Mesenchymal stem cell (in vitro differentiated cells and primary cell): ENCODE measurements at regions not wholly inside any gene's neighbourhood (a gene's known extent, or its start where the extent isn't known, plus 50 kb on each side); places are given as distances from the start of the nearest gene placed in this dataset.
A peak's percentile ranks its signal among the peaks of the same experiment; 100 is the strongest.

ENCODE experiments used
- DNase-seq: peaks from one replicate; pipeline ENCODE4 v3.0.0-alpha.2; 2013
- H2AFZ ChIP-seq: one replicate; pipeline ENCODE4 v1.6.1; 2013; ENCODE audit warnings: low read depth, mild to moderate bottlenecking, control low read depth, inconsistent platforms, low read length, moderate library complexity
- H2AK5ac ChIP-seq: 2 replicates; pipeline ENCODE4 v1.6.1; 2013; ENCODE audit warnings: low read length, moderate library complexity, mild to moderate bottlenecking, inconsistent platforms; ENCODE audit not compliant: severe bottlenecking
- H2BK120ac ChIP-seq: one replicate; pipeline ENCODE4 v1.6.1; 2013; ENCODE audit warnings: low read depth, mild to moderate bottlenecking, inconsistent platforms, low read length, moderate library complexity
- H2BK12ac ChIP-seq, 2 experiments: one replicate each; pipeline ENCODE4 v1.6.1; 2013; ENCODE audit warnings: inconsistent platforms in 2 of 2, low read length in 2 of 2, mild to moderate bottlenecking in 2 of 2, moderate library complexity in 2 of 2, control low read depth in 1 of 2
- H2BK15ac ChIP-seq: one replicate; pipeline ENCODE4 v1.6.1; 2013; ENCODE audit warnings: mild to moderate bottlenecking, low read depth, inconsistent platforms; ENCODE audit not compliant: poor library complexity, severe bottlenecking
- H2BK5ac ChIP-seq: 2 replicates; pipeline ENCODE4 v1.6.1; 2013; ENCODE audit warnings: low read depth, mild to moderate bottlenecking, low read length, control low read depth, inconsistent platforms; ENCODE audit not compliant: poor library complexity, severe bottlenecking
- H3K14ac ChIP-seq, 2 experiments: one replicate each; pipeline ENCODE4 v1.6.1; 2013; ENCODE audit warnings: inconsistent platforms in 2 of 2, low read length in 2 of 2, control low read depth in 1 of 2, mild to moderate bottlenecking in 1 of 2, moderate library complexity in 1 of 2
- H3K18ac ChIP-seq, 2 experiments: one replicate each; pipeline ENCODE4 v1.6.1; 2013; ENCODE audit warnings: inconsistent platforms in 2 of 2, low read length in 2 of 2, control low read depth in 1 of 2, low read depth in 1 of 2, mild to moderate bottlenecking in 1 of 2
- H3K23ac ChIP-seq, 2 experiments: one replicate each; pipeline ENCODE4 v1.6.1; 2013; ENCODE audit warnings: inconsistent platforms in 2 of 2, low read length in 2 of 2, mild to moderate bottlenecking in 2 of 2, moderate library complexity in 2 of 2, control low read depth in 1 of 2
- H3K27ac ChIP-seq: 2 replicates; pipeline ENCODE4 v1.5.1; 2013; ENCODE audit warnings: mild to moderate bottlenecking, moderate library complexity, low read length, control low read depth, inconsistent platforms; ENCODE audit not compliant: poor library complexity, severe bottlenecking
- H3K27me3 ChIP-seq, 2 experiments: 2 replicates each; pipeline versions ENCODE4 v1.6.1 to v1.7.0; 2013; ENCODE audit warnings: low read length in 2 of 2, mild to moderate bottlenecking in 2 of 2, moderate library complexity in 2 of 2, control low read depth in 1 of 2, inconsistent platforms in 1 of 2; ENCODE audit not compliant: control insufficient read depth in 1 of 2, insufficient read depth in 1 of 2
- H3K36me3 ChIP-seq, 2 experiments: 2 replicates each; pipeline versions ENCODE4 v1.6.1 to v1.7.0; 2013; ENCODE audit warnings: low read length in 2 of 2, control low read depth in 1 of 2, inconsistent platforms in 1 of 2, low read depth in 1 of 2, mild to moderate bottlenecking in 1 of 2; ENCODE audit not compliant: insufficient read depth in 2 of 2, control insufficient read depth in 1 of 2
- H3K4ac ChIP-seq, 2 experiments: one replicate each; pipeline ENCODE4 v1.6.1; 2013; ENCODE audit warnings: inconsistent platforms in 2 of 2, low read length in 2 of 2, mild to moderate bottlenecking in 2 of 2, moderate library complexity in 2 of 2, control low read depth in 1 of 2, low read depth in 1 of 2
- H3K4me1 ChIP-seq: 2 replicates; pipeline ENCODE4 v1.6.1; 2013; ENCODE audit warnings: low read depth, low read length, control low read depth; ENCODE audit not compliant: control insufficient read depth, insufficient read depth
- H3K4me2 ChIP-seq: 2 replicates; pipeline ENCODE4 v1.6.1; 2013; ENCODE audit warnings: low read length, mild to moderate bottlenecking, inconsistent platforms; ENCODE audit not compliant: poor library complexity, severe bottlenecking
- H3K4me3 ChIP-seq, 2 experiments: 2 replicates each; pipeline versions ENCODE4 v1.5.1 to v1.7.0; 2013; ENCODE audit warnings: low read length in 2 of 2, mild to moderate bottlenecking in 2 of 2, control low read depth in 1 of 2, low read depth in 1 of 2; ENCODE audit not compliant: insufficient read depth in 1 of 2
- H3K79me1 ChIP-seq: replicated peaks from 2 replicates; pipeline ENCODE4 v1.6.1; 2013; ENCODE audit warnings: mild to moderate bottlenecking, control low read depth, low read length, inconsistent platforms; ENCODE audit not compliant: poor library complexity, severe bottlenecking
- H3K9ac ChIP-seq: 2 replicates; pipeline ENCODE4 v1.7.0; 2013; ENCODE audit warnings: mild to moderate bottlenecking, low read length, moderate library complexity
- H3K9me3 ChIP-seq: 2 replicates; pipeline ENCODE4 v1.7.0; 2013; ENCODE audit warnings: mild to moderate bottlenecking, low read length; ENCODE audit not compliant: control insufficient read depth
- H4K8ac ChIP-seq: one replicate; pipeline ENCODE4 v1.6.1; 2013; ENCODE audit warnings: inconsistent platforms, mild to moderate bottlenecking, low read length, moderate library complexity
- H4K91ac ChIP-seq: one replicate; pipeline ENCODE4 v1.6.1; 2013; ENCODE audit warnings: mild to moderate bottlenecking, low read length, inconsistent platforms
- WGBS: methylation state at CpG from one replicate; pipeline ENCODE4 v1.1.7; 2013; ENCODE audit warnings: mixed read lengths; 5-methylcytosine and 5-hydroxymethylcytosine counted together

- H2AK5ac ChIP-seq: no peak overlapping the region
- H3K14ac ChIP-seq: no peak overlapping the region
- no peak overlapping the region for H4K8ac ChIP-seq
- H3K4ac ChIP-seq: no peak overlapping the region
- H3K27ac ChIP-seq: no peak overlapping the region
- H3K27me3 ChIP-seq: no peaks in the 10 kb centered on the region
- peak overlapping the region; percentile 26 for H3K9ac ChIP-seq
- H3K18ac ChIP-seq: no peak overlapping the region
- WGBS: no CpG with 5 or more reads among the region's 1 CpG
- H3K4me1 ChIP-seq: peaks cover 1% of the 10 kb centered on the region
- H2BK15ac ChIP-seq: no peak overlapping the region
- no peak overlapping the region for H2BK120ac ChIP-seq
- H3K79me1 ChIP-seq: no peaks in the 10 kb centered on the region
- no peak overlapping the region for H2BK12ac ChIP-seq
- no peak overlapping the region for H2AFZ ChIP-seq
- no peak overlapping the region for H3K4me2 ChIP-seq
- no peak overlapping the region for H3K4me3 ChIP-seq
- H3K36me3 ChIP-seq: no peaks in the 10 kb centered on the region
- no peak overlapping the region for H4K91ac ChIP-seq
- DNase-seq: no peak
- no peak overlapping the region for H3K23ac ChIP-seq
- no peak overlapping the region for H2BK5ac ChIP-seq
- no peaks in the 10 kb centered on the region for H3K9me3 ChIP-seq
These were observed 176.9 kb upstream of the HS3ST1 start for GRCh38 chr4:11605597-11605996.

GRCh38 chr4:11604821-11605220 is 176.1 kb upstream of the HS3ST1 start:
- no peak for DNase-seq
- Histone ChIP-seq H3K4me3 (no peak overlapping the region), H3K18ac (no peak overlapping the region), H3K9me3 (no peaks in the 10 kb centered on the region), H2BK5ac (no peak overlapping the region), H3K27ac (no peak overlapping the region), H3K14ac (no peak overlapping the region), H2BK120ac (no peak overlapping the region), H3K4ac (no peak overlapping the region), H3K79me1 (no peaks in the 10 kb centered on the region), H2AK5ac (no peak overlapping the region), H3K4me1 (peaks cover 1% of the 10 kb centered on the region), H3K36me3 (no peaks in the 10 kb centered on the region), H3K9ac (no peak overlapping the region), H2BK12ac (no peak overlapping the region), H4K91ac (no peak overlapping the region), H3K23ac (no peak overlapping the region), H4K8ac (no peak overlapping the region), H2AFZ (no peak overlapping the region), H3K4me2 (no peak overlapping the region), H3K27me3 (no peaks in the 10 kb centered on the region), H2BK15ac (no peak overlapping the region)
- 93% methylated on average over 3 of the region's 3 CpGs for WGBS

GRCh38 chr4:11603591-11604194 is 175.0 kb upstream of the HS3ST1 start:
- Histone ChIP-seq H3K23ac (no peak overlapping the region), H3K79me1 (no peaks in the 10 kb centered on the region), H3K4me3 (no peak overlapping the region), H2BK12ac (no peak overlapping the region), H3K18ac (no peak overlapping the region), H3K9me3 (no peaks in the 10 kb centered on the region), H3K9ac (no peak overlapping the region), H3K27me3 (no peaks in the 10 kb centered on the region), H3K4me1 (peaks cover 1% of the 10 kb centered on the region), H3K14ac (no peak overlapping the region), H3K4me2 (no peak overlapping the region), H2BK5ac (no peak overlapping the region), H4K91ac (no peak overlapping the region), H2BK15ac (no peak overlapping the region), H3K36me3 (no peaks in the 10 kb centered on the region), H2BK120ac (no peak overlapping the region), H3K27ac (no peak overlapping the region), H4K8ac (no peak overlapping the region), H3K4ac (no peak overlapping the region), H2AFZ (no peak overlapping the region), H2AK5ac (peak overlapping the region; percentile 88)
- WGBS: 86% methylated on average over 5 of the region's 6 CpGs
- DNase-seq: no peak

- H3K27ac ChIP-seq: no peak overlapping the region
- no peak overlapping the region for H4K91ac ChIP-seq
- H2AK5ac ChIP-seq: no peak overlapping the region
- no peak overlapping the region for H3K4me2 ChIP-seq
- WGBS: 82% methylated on average over 4 of the region's 7 CpGs
- H3K27me3 ChIP-seq: no peaks in the 10 kb centered on the region
- no peak for DNase-seq
- no peak overlapping the region for H2AFZ ChIP-seq
- H3K23ac ChIP-seq: no peak overlapping the region
- H3K36me3 ChIP-seq: no peaks in the 10 kb centered on the region
- H3K18ac ChIP-seq: no peak overlapping the region
- no peak overlapping the region for H2BK12ac ChIP-seq
- H2BK120ac ChIP-seq: no peak overlapping the region
- H2BK5ac ChIP-seq: no peak overlapping the region
- H3K9me3 ChIP-seq: no peaks in the 10 kb centered on the region
- no peak overlapping the region for H2BK15ac ChIP-seq
- H3K4me1 ChIP-seq: peaks cover 1% of the 10 kb centered on the region
- H3K4me3 ChIP-seq: no peak overlapping the region
- H3K14ac ChIP-seq: no peak overlapping the region
- no peak overlapping the region for H4K8ac ChIP-seq
- H3K4ac ChIP-seq: no peak overlapping the region
- no peaks in the 10 kb centered on the region for H3K79me1 ChIP-seq
- H3K9ac ChIP-seq: no peak overlapping the region
These were observed 174.1 kb upstream of the HS3ST1 start for GRCh38 chr4:11602606-11603340.
